ENCODE measurements at regions not wholly inside any gene's neighbourhood (a gene's known extent, or its start where the extent isn't known, plus 50 kb on each side); places are given as distances from the start of the nearest gene placed in this dataset.

- in situ Hi-C loops (cut with MboI; ENCODE audit: low pct_unique_long_range_greater_than_20kb, low sequenced_read_pairs, unreplicated experiment): no loop called here
- TF ChIP-seq CTCF (IDR thresholded peaks at IDR 0.05; ENCODE audit: extremely low read depth, insufficient read depth, missing control alignments): no peak
- DNase-seq (ENCODE audit: low spot score): no peak
These were observed 636.3 kb upstream of the TENM4 start for GRCh38 chr11:80077113-80077512.

DNA sequence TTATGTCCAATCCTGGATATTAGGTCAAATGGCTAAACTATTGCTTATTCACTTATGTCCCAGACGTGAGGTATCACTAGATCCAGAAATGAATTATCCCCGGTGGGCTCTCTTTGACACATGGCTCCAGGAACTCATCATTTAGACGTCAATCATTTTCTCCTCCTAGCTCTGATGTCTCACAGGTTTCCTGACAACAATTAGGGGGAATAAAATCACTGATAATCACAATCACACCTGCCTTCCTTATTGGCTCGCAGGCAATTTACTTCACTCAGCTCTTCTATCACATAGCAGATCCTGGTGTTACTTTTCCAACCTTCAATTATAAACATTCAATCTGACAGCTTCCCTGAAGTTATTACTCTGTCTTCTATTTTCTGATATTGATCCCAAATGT is 634.0 kb upstream of the TENM4 start:
- no peak for TF ChIP-seq CTCF (IDR thresholded peaks at IDR 0.05; ENCODE audit: extremely low read depth, insufficient read depth, missing control alignments)
- in situ Hi-C loops (cut with MboI; ENCODE audit: low pct_unique_long_range_greater_than_20kb, low sequenced_read_pairs, unreplicated experiment): no loop called here
- DNase-seq (ENCODE audit: low spot score): no peak

GRCh38 chr11:80066291-80066690 is 625.5 kb upstream of the TENM4 start:
- DNase-seq (ENCODE audit: low spot score): no peak
- TF ChIP-seq CTCF (IDR thresholded peaks at IDR 0.05; ENCODE audit: extremely low read depth, insufficient read depth, missing control alignments): no peak
- in situ Hi-C loops (cut with MboI; ENCODE audit: low pct_unique_long_range_greater_than_20kb, low sequenced_read_pairs, unreplicated experiment): no loop called here

DNA sequence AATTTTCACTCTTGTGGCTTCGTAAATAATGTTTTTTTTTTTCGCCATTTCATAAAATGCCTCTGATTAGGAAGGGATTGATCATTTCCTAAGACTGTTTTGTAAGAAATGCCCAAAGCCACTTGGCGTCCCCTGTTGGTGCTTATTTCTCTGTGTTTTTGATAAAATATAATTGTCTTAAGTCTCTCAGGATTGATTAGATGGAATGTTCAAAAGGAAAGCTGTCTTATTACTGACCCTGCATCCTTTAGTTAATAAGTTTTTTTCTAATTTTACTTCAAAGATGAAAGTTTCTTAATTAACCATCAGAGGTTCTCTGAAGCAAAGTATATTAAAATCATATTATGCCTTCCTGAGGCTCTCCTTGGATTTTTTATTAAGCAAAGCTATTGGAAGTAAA is 624.3 kb upstream of the TENM4 start:
- in situ Hi-C loops (cut with MboI; ENCODE audit: low pct_unique_long_range_greater_than_20kb, low sequenced_read_pairs, unreplicated experiment): no loop called here
- TF ChIP-seq CTCF (IDR thresholded peaks at IDR 0.05; ENCODE audit: extremely low read depth, insufficient read depth, missing control alignments): no peak
- DNase-seq (ENCODE audit: low spot score): no peak

DNA sequence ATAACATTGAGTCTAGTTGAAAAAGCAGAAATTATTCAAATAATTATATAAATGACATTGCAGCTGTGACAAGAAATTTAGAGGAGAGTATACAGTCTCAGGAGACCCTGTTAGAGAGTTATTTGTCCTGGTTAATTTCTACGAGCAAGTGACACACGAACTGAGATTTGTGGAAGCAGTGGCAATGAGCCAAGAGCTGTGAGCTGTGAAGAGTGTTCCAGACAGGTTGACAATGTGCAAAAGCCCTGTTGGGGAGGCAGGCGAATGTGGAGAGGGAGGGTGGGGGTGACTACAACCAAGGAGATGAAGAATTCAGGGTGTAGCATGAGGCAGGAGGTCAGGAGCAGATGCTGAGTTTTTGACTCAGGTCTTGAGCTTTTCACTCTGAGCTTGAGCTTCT is 620.2 kb upstream of the TENM4 start:
- in situ Hi-C loops (cut with MboI; ENCODE audit: low pct_unique_long_range_greater_than_20kb, low sequenced_read_pairs, unreplicated experiment): no loop called here
- DNase-seq (ENCODE audit: low spot score): no peak
- TF ChIP-seq CTCF (IDR thresholded peaks at IDR 0.05; ENCODE audit: extremely low read depth, insufficient read depth, missing control alignments): no peak

- in situ Hi-C loops (cut with MboI; ENCODE audit: low pct_unique_long_range_greater_than_20kb, low sequenced_read_pairs, unreplicated experiment): no loop called here
- no peak for DNase-seq (ENCODE audit: low spot score)
- no peak for TF ChIP-seq CTCF (IDR thresholded peaks at IDR 0.05; ENCODE audit: extremely low read depth, insufficient read depth, missing control alignments)
These were observed 613.8 kb upstream of the TENM4 start for GRCh38 chr11:80054582-80055165.

- DNase-seq (ENCODE audit: low spot score): no peak
- TF ChIP-seq CTCF (IDR thresholded peaks at IDR 0.05; ENCODE audit: extremely low read depth, insufficient read depth, missing control alignments): no peak
- in situ Hi-C loops (cut with MboI; ENCODE audit: low pct_unique_long_range_greater_than_20kb, low sequenced_read_pairs, unreplicated experiment): no loop called here
These were observed 607.7 kb upstream of the TENM4 start for GRCh38 chr11:80048513-80048912.

All from GM13977 (cell line).